Loucy (cell line): ENCODE measurements at regions not wholly inside any gene's neighbourhood (a gene's known extent, or its start where the extent isn't known, plus 50 kb on each side); places are given as distances from the start of the nearest gene placed in this dataset.

Experiments
- H2AFZ ChIP-seq: fragments of 200-600 bp; sonication (generic); 2 replicates; pipeline ENCODE4 v1.6.0; 2016; ENCODE audit warnings: antibody characterized with exemption, mild to moderate bottlenecking, low read length, moderate library complexity
- H3F3A ChIP-seq: fragments of 200-600 bp; 2 replicates; pipeline ENCODE4 v1.6.0; 2016; ENCODE audit warnings: antibody characterized with exemption, low read depth, mild to moderate bottlenecking
- H3K27me3 ChIP-seq: fragments of 200-600 bp; sonication (generic); 2 replicates; pipeline ENCODE4 v1.6.1; 2014; ENCODE audit warnings: low read length, mild to moderate bottlenecking; ENCODE audit not compliant: insufficient read depth, poor library complexity, severe bottlenecking
- H3K36me3 ChIP-seq: fragments of 200-600 bp; sonication (generic); 2 replicates; pipeline ENCODE4 v1.6.1; 2016; ENCODE audit warnings: low read length; ENCODE audit not compliant: insufficient read depth
- H3K4me1 ChIP-seq: fragments of 200-600 bp; sonication (generic); 2 replicates; pipeline ENCODE4 v1.5.1; 2014; ENCODE audit warnings: low read length, mild to moderate bottlenecking; ENCODE audit not compliant: insufficient read depth, poor library complexity, severe bottlenecking
- H3K4me2 ChIP-seq: fragments of 200-600 bp; sonication (generic); 2 replicates; pipeline ENCODE4 v1.6.0; 2014; ENCODE audit warnings: antibody characterized with exemption, low read length, low read depth, mild to moderate bottlenecking; ENCODE audit not compliant: poor library complexity, severe bottlenecking
- H3K4me3 ChIP-seq: fragments of 200-600 bp; sonication (generic); 2 replicates; pipeline ENCODE4 v1.5.1; 2014; ENCODE audit warnings: low read length, mild to moderate bottlenecking, mixed read lengths; ENCODE audit not compliant: poor library complexity, severe bottlenecking
- H3K79me2 ChIP-seq: fragments of 200-600 bp; sonication (generic); 2 replicates; pipeline ENCODE4 v1.6.1; 2014; ENCODE audit warnings: low read length; ENCODE audit not compliant: insufficient read depth
- H3K9ac ChIP-seq: fragments of 200-600 bp; sonication (generic); 2 replicates; pipeline ENCODE4 v1.6.0; 2014; ENCODE audit warnings: mild to moderate bottlenecking, low read depth, low read length, moderate library complexity; ENCODE audit not compliant: poor library complexity, severe bottlenecking
- H3K9me2 ChIP-seq: fragments of 200-600 bp; sonication (generic); replicated peaks from 2 replicates; pipeline ENCODE4 v1.6.1; 2016; ENCODE audit warnings: low read depth, low read length, mixed read lengths
- H3K9me3 ChIP-seq: fragments of 200-600 bp; sonication (generic); 2 replicates; pipeline ENCODE4 v1.6.1; 2014; ENCODE audit warnings: mild to moderate bottlenecking, antibody characterized with exemption, low read length, low read depth; ENCODE audit not compliant: insufficient read depth
- H4K20me1 ChIP-seq: fragments of 200-600 bp; sonication (generic); 2 replicates; pipeline ENCODE4 v1.6.0; 2014; ENCODE audit warnings: antibody characterized with exemption, low read length, mild to moderate bottlenecking; ENCODE audit not compliant: insufficient read depth, poor library complexity, severe bottlenecking
- EZH2phosphoT487 ChIP-seq: fragments of 200-600 bp; IDR thresholded peaks from 2 replicates; pipeline ENCODE4 v1.6.1; 2018; ENCODE audit warnings: antibody characterized with exemption, mild to moderate bottlenecking, moderate library complexity, borderline replicate concordance
- TF ChIP-seq, protein P1 (sequence below): fragments of 200-600 bp; sonication (generic); conservative IDR thresholded peaks from 2 replicates; pipeline ENCODE4 v1.5.1; 2014; ENCODE audit warnings: mild to moderate bottlenecking, antibody characterized with exemption, low read length

DNA sequence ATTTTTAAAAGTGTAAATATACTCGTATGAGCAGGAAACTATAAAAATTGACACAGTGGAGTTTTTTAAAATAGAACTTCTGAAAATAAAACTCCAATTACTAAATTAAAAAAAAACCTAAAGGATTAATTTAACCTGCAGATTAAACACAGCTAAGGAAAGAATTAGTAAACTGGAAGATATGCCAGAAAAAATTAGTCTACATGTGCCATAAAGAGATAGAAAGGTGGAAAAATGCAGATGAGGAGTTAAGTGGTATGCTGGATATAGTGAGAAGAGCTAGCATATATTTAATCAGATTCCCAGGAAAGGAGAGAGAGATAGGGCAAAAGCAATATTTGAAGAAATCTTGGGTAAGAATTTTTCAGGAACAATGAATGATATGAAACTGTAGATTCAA lies 315.8 kb upstream of the CADM1 start:
- no peaks in the 10 kb centered on the region for H4K20me1 ChIP-seq
- no peaks in the 10 kb centered on the region for H3K9me2 ChIP-seq
- H3K4me3 ChIP-seq = no peak overlapping the region
- no peak overlapping the region for H3K9ac ChIP-seq
- no peaks in the 10 kb centered on the region; the same call in 1 of the 2 replicates for H3K9me3 ChIP-seq
- no peak overlapping the region for H3K4me2 ChIP-seq
- no peak for TF ChIP-seq EZH2phosphoT487
- TF ChIP-seq, protein P1, sequence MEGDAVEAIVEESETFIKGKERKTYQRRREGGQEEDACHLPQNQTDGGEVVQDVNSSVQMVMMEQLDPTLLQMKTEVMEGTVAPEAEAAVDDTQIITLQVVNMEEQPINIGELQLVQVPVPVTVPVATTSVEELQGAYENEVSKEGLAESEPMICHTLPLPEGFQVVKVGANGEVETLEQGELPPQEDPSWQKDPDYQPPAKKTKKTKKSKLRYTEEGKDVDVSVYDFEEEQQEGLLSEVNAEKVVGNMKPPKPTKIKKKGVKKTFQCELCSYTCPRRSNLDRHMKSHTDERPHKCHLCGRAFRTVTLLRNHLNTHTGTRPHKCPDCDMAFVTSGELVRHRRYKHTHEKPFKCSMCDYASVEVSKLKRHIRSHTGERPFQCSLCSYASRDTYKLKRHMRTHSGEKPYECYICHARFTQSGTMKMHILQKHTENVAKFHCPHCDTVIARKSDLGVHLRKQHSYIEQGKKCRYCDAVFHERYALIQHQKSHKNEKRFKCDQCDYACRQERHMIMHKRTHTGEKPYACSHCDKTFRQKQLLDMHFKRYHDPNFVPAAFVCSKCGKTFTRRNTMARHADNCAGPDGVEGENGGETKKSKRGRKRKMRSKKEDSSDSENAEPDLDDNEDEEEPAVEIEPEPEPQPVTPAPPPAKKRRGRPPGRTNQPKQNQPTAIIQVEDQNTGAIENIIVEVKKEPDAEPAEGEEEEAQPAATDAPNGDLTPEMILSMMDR = no peak
- no peaks in the 10 kb centered on the region for H3K4me1 ChIP-seq
- H3K27me3 ChIP-seq = no peaks in the 10 kb centered on the region
- no peaks in the 10 kb centered on the region for H3K36me3 ChIP-seq
- H3F3A ChIP-seq = no peaks in the 10 kb centered on the region
- no peak overlapping the region for H2AFZ ChIP-seq
- H3K79me2 ChIP-seq = no peaks in the 10 kb centered on the region

DNA sequence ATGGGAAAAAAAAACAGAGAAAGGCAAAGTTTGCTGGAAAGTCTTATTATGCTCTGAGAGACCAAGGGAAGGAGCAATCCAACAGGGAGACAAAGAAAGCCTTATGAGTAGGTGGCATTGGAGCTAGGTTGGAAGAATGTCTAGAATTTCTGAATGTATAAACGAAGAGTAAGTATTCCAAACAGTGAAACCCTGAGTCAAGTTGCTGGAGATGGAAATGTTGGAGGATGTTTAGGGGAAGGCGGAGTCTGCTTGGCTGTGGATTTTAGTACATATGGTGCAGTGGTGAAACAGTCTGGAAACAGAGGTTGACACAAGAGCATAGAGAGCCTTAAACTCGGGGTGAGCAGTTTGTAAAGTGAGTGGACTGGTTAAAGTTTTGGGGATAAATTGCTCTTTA lies 314.8 kb upstream of the CADM1 start:
- H4K20me1 ChIP-seq = no peaks in the 10 kb centered on the region
- no peak overlapping the region for H3K4me2 ChIP-seq
- H3K36me3 ChIP-seq = no peaks in the 10 kb centered on the region
- H3K79me2 ChIP-seq = no peaks in the 10 kb centered on the region
- no peaks in the 10 kb centered on the region for H3K4me1 ChIP-seq
- TF ChIP-seq, protein P1 = no peak
- TF ChIP-seq EZH2phosphoT487 = no peak
- no peak overlapping the region for H3K4me3 ChIP-seq
- H2AFZ ChIP-seq = no peak overlapping the region
- H3F3A ChIP-seq = no peaks in the 10 kb centered on the region
- no peaks in the 10 kb centered on the region for H3K9me2 ChIP-seq
- no peak overlapping the region for H3K9ac ChIP-seq
- no peaks in the 10 kb centered on the region; the same call in 1 of the 2 replicates for H3K9me3 ChIP-seq
- no peaks in the 10 kb centered on the region for H3K27me3 ChIP-seq

DNA sequence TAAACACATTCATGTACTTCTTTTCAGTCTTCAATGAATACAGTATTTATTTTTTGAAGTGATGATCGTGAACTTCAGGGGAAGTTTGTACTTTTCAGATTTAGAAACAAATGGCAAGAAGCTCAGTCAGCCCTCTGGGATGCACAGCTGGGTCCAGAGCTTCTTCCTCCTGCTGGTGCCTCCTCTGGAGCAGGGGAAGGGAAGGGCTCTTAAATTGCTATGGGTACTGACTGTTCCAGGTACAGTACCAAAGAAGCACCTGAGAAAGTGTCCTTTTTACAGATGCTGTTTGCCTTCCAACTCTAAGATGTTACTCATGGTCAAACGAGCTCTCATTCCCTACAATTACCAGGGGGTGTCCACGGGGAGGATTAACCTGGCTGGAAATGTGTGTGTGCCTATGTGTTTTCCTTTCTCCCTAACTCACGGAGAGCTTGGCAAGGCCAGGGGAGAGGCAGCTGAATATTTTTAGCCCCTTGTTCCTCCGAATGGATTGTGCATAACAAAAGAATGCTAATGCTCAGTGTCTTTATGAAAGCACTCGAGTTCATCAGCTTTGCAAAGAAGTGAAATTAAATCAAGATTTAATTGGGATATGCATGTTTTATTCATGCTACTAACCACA lies 313.7 kb upstream of the CADM1 start:
- Histone ChIP-seq H3K4me1 (no peaks in the 10 kb centered on the region), H3K9me2 (no peaks in the 10 kb centered on the region), H3K9me3 (no peaks in the 10 kb centered on the region; the same call in 1 of the 2 replicates), H3K27me3 (no peaks in the 10 kb centered on the region), H4K20me1 (no peaks in the 10 kb centered on the region), H2AFZ (no peak overlapping the region), H3F3A (no peaks in the 10 kb centered on the region), H3K4me3 (no peak overlapping the region), H3K9ac (no peak overlapping the region), H3K4me2 (no peak overlapping the region), H3K79me2 (no peaks in the 10 kb centered on the region), H3K36me3 (no peaks in the 10 kb centered on the region)
- no peak for TF ChIP-seq EZH2phosphoT487
- TF ChIP-seq, protein P1 = no peak
